GM18507 (cell line): ENCODE measurements at regions not wholly inside any gene's neighbourhood (a gene's known extent, or its start where the extent isn't known, plus 50 kb on each side); places are given as distances from the start of the nearest gene placed in this dataset.

Source experiments
- DNase-seq: peaks from one replicate; pipeline ENCODE4 v3.0.0; 2011; ENCODE audit warnings: low read depth; ENCODE audit not compliant: insufficient read length; ENCODE audit errors: extremely low spot score
- FAIRE-seq: peaks from 2 replicates; lab custom pipeline; 2011; peaks lifted over from hg19 to GRCh38; lab: Jason Lieb, UNC

- DNase-seq: no peak
- no peak for FAIRE-seq
These were observed 213.6 kb upstream of the S1PR3 start for GRCh38 chr9:88777498-88778312.

GRCh38 chr9:88781628-88782391 lies 209.5 kb upstream of the S1PR3 start:
- FAIRE-seq (no peak), DNase-seq (no peak)

- no peak for FAIRE-seq
- DNase-seq: no peak
These were observed 208.1 kb upstream of the S1PR3 start for GRCh38 chr9:88782931-88783710.

GRCh38 chr9:88783711-88784083 lies 207.6 kb upstream of the S1PR3 start:
- DNase-seq (no peak), FAIRE-seq (no peak)

- no peak for FAIRE-seq
- DNase-seq: no peak
These were observed 206.3 kb upstream of the S1PR3 start for GRCh38 chr9:88784960-88785359.

- no peak for FAIRE-seq
- DNase-seq: no peak
These were observed 204.8 kb upstream of the S1PR3 start for GRCh38 chr9:88786291-88787079.

GRCh38 chr9:88789785-88790184 lies 201.5 kb upstream of the S1PR3 start:
- DNase-seq (no peak), FAIRE-seq (no peak)

- no peak for DNase-seq
- FAIRE-seq: no peak
These were observed 200.0 kb upstream of the S1PR3 start for GRCh38 chr9:88791105-88791805.

GRCh38 chr9:88792502-88792901 lies 198.8 kb upstream of the S1PR3 start:
- FAIRE-seq (no peak), DNase-seq (no peak)

GRCh38 chr9:88794100-88794499 lies 197.2 kb upstream of the S1PR3 start:
- DNase-seq: no peak
- FAIRE-seq: no peak

- FAIRE-seq (no peak), DNase-seq (no peak)
These were observed 194.3 kb upstream of the S1PR3 start for GRCh38 chr9:88796947-88797346.

- DNase-seq (no peak), FAIRE-seq (no peak)
These were observed 192.8 kb upstream of the S1PR3 start for GRCh38 chr9:88798476-88798875.

- no peak for FAIRE-seq
- DNase-seq: no peak
These were observed 191.5 kb upstream of the S1PR3 start for GRCh38 chr9:88799541-88800328.

- FAIRE-seq (no peak), DNase-seq (no peak)
These were observed 191.0 kb upstream of the S1PR3 start for GRCh38 chr9:88800329-88800682.

- no peak for DNase-seq
- FAIRE-seq: no peak
These were observed 190.0 kb upstream of the S1PR3 start for GRCh38 chr9:88801214-88801796.

GRCh38 chr9:88802533-88802932 lies 188.7 kb upstream of the S1PR3 start:
- FAIRE-seq (no peak), DNase-seq (no peak)

GRCh38 chr9:88803546-88804253 lies 187.6 kb upstream of the S1PR3 start:
- DNase-seq: no peak
- no peak for FAIRE-seq
